NCI-H2081 treated with DMSO at 0.1 percent for 48 hours (cell line): ENCODE measurements at regions not wholly inside any gene's neighbourhood (a gene's known extent, or its start where the extent isn't known, plus 50 kb on each side); places are given as distances from the start of the nearest gene placed in this dataset.
"Not testable (repeated sequence)": the region's sequence is repeated elsewhere in the genome, so short reads cannot be mapped to it uniquely, and the experiment has no call there.

Experiments used
- DNase-seq: peaks from one replicate; lab custom pipeline; 2025; lab: John Stamatoyannopoulos, UW

DNA sequence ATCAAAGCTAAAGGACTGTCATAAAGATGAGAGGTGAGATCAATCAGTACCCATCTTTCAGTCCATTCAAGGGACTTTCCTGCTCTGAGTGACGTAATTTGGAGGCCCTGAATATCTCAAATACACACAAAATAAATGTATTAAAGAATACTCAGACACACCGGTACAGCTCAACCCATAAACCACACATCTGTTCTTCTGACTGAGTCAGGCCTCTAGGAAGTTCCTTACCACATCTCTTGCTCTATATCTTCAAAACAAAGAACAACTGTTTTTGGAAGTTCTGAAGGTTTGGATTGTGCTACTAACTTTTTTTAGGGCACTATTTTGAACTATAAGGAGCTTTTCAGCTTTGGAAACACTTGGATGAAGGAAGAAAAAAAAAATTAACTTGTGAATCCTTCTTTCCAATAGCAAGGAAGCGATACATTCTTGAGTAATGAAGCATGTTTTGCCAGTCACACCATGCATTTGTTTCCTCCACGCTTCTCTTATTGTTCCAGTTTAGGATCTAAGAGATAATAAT, 866.5 kb upstream of the VRK2 start:
- DNase-seq: no peak

DNA sequence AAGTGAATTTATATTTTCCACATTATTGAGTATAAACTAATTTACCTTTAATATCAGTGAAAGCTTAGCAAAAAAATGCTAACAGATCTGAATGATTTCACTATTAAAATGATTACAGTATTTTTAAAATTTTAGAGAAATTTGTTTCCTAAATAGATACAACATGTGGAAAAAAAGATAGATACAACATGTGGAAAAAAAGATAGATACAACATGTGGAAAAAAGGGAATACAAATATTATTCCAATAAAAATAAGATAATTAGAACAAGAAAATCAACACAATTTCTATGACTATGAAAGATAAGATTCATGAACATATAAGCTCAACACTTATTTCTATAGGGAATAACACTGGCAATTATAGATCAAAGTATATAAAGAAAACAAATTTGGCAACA, 865.9 kb upstream of the VRK2 start:
- no peak for DNase-seq

DNA sequence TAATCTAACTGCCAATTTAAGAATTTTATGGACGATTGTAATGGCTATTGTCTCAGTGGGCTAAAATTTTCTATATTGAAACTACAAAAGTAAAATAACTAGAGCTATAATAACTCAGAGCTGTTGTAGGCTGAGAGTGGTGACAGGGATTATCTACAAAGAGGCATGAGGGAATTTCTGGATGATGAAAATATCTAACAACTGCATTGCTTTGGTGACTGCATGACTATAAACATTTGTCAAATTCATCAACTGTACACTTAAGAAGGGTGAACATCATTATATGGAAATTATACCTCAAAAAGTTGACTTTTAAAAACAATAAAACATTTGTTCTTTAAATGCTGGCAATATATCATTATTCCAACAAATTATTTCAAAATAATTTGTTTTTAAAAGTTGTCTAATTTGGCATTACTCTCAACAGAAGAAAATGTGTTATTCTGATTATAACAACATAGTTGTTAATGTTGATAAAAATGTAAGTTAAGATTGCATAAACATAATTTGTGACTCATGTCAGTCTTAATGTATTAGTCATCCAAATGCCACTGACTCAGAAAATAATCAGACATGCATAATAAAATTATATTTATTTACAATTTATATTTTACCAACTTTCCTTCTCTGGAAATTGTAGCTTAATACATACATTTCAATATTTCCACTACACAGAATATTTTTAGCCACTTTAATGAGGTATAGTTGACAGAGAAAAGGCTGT, 865.1 kb upstream of the VRK2 start:
- no peak for DNase-seq

DNA sequence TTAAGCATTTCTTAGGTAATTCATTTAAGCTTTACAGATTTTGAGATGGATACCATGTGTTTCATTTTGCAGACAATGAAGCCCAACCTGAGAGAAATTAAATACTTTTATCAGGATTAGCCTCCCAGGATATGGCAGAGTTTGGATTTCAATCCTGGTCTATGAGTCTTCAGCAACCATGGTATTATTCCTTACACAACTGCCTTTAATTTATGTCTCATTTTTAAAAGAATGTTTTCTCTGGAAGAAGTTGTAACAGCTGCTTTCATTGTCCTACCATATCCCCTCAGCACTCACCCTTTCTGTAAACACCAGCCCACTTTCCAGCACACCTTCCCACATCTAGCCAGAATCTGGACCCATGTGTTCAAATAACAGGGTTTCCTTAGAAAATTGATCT, 863.7 kb upstream of the VRK2 start:
- no peak for DNase-seq

DNA sequence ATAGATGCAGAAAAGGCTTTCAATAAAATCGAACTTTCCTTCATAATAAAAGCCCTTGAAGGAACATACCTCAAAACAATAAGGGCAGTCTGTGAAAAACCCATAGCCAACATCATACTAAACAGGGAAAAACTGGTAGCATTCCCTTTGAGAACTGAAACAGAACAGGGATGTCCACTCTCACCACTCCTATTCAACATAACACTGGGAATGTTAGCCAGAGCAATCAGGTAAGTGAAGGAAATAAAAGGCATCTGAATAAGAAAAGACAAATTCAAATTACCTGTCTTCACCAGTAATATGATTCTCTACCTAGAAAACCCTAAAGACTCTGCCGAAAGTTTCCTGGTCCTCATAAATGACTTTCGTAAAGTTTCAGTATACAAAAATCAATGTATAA, 861.0 kb upstream of the VRK2 start:
- DNase-seq: no peak

DNA sequence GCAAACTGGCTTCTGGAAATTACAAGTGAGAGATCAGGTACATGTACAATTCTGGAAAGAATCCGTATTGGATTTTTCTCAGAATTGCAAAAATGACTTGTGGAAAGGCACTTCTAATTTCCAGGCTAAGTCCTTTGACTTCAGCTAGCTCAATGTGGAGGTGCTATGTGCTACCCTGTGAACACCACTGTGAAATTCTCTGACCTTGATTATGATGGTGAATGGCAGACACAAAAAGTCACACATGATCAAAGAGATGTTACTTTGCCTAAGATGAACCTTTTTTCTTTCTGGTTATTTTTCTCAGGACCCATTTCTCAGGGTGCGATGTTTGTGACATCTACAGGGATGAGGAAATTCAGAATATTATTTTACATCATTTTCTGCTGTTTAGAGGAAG, 856.6 kb upstream of the VRK2 start:
- DNase-seq: no peak

DNA sequence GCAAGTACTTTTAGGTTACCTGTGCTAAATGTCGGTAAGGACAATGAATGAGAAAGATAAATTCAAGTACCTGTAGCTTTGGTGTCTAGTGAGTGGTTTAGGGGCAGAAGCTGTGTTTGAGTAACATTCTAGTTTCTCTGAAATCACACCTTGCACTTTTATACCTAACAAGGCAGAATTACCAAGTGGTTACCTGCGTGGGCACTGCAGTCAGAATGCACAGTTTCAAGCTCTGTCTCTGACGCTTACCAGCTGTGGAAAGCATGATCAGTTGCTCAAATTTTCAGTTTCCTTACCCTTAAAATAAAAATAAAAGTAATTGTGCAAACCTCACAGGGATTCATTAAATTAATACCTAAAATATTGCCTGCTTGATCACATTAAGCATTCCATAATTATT, 846.9 kb upstream of the VRK2 start:
- DNase-seq: no peak

DNA sequence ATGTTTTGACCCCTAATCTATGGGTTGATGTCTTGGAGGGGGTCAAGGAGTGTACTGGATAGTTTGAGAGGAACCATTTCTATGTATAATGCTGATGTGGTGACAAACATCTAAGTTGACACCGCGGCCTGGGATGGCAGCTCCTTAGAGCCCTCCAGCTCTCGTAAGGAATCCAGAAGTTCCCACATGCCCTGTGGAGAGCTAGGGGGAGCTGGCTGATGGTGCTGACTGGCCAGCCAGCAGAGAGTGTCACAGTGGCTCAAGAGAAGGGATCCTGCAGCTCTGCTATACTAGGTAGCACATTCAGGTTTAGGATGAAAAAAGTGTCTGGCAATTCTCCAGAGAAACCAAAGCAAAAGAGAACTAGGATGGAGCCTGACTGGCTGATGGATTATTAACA, 842.2 kb upstream of the VRK2 start:
- no peak for DNase-seq

DNA sequence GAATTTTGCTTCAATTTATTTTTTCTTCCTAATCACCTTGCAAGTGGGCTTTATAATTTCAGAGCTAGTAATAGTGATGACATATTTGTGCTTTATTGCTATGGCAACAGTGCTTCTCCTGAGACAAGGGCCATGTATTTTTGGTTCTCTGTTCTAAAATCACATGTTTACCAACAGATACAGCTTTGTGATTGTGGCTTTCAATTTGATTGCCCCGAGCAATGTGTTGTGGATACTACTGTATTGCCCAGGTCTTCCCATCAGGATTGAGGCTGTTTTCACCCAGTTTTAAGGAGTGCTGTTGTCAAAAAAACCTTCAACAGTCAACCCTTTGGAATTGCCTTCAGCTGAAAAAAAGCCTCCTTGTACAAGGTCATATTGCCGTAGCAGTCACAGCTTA, 841.4 kb upstream of the VRK2 start:
- DNase-seq: no peak

DNA sequence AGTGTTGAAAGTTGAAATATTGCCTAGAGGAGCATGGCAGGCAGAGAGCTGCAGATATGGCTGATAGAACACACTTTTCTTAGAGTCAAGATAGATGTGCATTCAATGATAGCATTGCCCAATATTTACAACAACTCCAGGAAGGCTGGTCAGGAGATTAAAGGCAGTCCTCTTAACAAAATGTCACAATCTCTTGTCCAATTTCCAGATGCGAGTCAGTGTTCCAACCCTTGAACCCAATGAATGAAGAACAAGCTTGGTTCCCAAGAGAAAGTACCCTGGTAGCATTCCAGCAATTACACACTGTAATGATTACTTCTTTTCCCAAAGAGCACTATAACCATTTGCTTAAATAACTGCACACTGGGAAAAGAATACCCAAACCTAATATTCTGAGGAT, 839.4 kb upstream of the VRK2 start:
- DNase-seq: no peak

DNA sequence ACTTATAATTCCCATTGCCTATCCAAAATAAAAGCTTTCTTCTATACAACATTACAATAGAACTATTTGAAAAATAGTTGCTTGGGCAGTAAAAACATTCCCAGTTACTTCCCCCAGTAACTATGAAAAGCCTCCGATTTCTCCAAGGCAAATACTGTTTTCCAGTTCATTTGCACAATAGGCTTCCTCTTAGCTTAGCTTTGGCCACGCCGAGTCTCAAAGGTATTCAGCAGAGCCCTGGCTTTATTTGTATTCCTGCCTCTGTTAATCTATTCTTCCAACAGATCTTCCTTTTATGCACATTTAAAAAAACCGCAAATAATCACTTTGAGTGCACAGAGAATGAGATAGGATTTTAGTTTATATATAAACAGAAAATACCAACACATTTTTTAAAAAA, 836.8 kb upstream of the VRK2 start:
- no peak for DNase-seq

DNA sequence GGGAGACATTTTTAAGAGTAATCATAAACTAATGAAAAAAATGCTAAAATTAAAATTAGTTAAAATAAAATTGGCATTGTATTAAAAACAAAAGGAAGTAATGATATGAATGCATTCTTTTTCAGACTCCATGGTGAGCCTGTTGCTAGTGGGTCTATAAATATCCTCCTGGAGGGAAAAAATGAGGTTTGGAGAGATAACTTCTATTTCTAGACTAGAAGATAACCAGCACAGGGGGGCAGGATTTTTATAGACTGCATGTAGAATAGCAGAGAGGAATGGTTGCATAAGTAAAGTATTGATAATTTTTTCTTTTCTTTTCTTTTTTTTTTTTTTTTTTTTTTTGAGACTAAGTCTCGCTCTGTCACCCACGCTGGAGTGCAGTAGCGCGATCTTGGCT, 835.8 kb upstream of the VRK2 start:
- DNase-seq: no peak

DNA sequence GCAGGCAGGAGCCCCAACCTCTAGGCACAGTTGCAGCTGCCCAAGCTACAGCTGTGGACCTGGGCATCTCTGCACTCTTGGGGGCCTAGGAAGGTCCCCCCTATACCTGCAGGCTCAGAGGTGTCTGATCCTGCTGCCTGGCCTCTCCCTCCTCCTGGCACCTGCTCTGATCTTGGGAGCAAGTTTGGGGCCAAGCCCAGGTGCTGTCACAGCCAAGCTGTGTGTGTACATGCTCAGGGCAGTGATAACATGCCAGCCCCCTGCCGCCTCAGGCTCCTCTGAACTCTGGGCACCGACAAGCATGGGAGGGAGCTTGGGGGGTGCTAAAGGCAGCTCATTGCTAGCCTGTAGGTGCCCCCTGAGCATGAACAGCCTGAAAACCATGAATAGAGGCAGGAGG, 829.6 kb upstream of the VRK2 start:
- DNase-seq: no peak

DNA sequence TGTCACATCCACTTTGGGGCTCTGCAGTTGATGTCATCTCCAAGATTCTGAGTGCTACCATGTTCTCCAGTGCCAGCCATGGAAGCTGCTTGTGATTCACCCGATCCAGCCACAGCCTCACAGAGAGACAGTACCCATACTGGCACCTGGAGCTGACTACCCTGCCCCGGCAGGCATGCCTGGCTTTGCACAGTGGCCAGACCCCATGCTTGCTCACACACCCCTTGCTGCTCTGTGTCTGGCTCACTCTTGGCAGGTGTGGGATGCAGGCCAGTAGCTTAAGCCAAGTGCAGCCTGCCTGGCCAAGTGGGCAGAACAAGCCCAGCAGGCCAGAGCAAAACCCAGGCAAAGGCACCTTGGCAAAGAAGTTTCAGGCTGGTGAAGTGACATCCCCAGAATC, 828.4 kb upstream of the VRK2 start:
- no peak for DNase-seq

DNA sequence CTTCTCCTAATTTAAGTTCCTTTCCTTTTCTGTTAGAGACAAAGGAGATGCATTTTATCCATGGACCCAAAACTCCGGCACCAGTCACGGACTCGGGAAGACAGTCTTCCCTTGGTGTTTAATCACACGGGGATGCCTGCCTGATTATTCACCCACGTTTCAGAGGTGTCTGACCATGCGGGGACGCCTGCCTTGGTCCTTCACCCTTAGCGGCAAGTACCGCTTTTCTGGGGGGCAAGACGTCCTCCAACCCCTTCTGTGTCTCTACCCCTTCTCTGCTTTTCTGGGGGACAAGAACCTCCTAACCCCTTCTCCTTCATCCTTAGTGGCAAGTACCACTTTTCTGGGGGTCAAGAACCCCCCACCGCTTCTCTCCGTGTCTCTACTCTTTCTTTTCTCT, 816.9 kb upstream of the VRK2 start:
- not testable (repeated sequence) for DNase-seq

DNA sequence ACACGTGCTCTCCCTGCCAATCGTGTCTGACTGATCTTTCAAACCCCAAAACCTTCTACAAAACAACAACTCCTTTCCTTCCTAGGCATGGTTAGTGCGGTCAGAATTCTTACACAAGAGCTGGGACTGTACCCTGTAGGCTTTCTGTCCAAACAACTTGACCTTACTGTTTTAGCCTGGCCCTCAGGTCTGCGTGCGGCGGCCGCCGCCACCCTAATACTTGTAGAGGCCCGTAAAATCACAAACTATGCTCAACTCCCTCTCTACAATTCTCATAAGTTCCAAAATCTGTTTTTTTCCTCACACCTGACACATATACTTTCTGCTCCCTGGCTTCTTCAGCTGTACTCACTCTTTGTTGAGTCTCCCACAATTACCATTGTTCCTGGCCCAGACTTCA, 814.3 kb upstream of the VRK2 start:
- DNase-seq: not testable (repeated sequence)

DNA sequence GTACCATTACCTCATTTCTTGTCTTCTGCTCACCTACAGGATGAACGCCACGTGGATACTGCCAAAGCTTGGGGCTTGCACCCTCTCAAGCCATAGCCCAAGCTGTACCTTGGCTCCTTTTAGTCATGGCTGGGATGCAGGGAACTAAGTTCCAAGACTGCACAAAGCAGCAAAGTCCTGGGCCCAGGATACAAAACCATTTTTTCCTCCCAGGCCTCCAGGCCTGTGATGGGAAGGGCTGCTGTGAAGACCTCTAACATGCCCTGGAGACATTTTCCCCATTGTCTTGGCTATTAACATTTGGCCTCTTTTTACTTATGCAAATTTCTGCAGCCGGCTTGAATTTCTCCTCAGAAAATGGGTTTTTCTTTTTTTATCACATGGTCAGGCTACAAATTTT, 795.1 kb upstream of the VRK2 start:
- not testable (repeated sequence) for DNase-seq

DNA sequence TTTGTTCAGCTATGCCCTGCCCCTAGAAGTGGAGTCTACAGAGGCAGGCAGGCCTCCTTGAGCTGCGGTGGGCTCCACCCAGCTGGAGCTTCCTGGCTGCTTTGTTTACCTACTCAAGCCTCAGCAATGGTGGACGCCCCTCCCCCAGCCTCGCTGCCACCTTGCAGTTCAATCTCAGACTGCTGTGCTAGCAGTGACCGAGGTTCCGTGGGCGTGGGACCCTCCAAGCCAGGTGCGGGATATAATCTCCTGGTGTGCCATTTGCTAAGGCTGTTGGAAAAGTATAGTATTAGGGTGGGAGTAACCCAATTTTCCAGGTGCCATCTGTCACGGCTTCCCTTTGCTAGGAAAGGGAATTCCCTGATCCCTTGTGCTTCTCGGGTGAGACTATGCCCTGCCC, 770.2 kb upstream of the VRK2 start:
- DNase-seq: not testable (repeated sequence)

DNA sequence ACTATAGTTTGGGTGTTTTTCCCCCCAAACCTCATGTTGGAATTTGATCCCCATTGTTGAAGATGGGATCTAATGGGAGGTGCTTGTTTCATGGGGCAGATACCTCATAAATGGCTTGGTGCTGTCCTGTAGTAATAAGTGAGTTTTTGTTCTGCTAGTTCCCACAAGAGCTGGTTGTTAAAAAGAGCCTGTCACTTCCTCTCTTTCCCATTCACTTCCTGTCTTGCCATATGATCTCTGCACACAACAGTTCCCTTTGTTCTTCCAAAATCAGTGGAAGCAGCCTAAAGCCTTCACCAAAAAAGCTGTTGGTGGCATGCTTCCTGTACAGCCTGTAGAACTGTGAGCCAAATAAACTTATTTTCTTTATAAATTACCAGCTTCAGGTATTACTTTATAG, 768.2 kb upstream of the VRK2 start:
- DNase-seq: no peak

DNA sequence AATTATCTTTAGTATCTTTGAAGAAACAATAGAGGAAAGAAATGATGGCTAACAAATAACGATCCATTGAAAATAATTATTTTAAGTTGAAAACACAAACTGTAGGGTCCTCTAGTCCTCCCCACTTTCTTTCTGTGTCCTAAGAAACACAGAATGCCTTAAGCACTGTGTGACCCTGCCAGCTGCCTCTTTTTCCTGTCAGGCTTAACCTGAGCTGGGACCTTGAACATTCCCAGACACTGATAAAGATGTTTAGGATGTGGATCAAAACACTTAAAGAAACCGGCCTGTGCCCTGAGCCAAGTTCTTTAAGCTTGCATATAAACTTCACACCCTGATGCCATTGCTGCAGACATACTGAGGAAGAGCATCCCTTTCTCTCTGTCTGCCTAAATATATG, 755.4 kb upstream of the VRK2 start:
- DNase-seq: no peak

DNA sequence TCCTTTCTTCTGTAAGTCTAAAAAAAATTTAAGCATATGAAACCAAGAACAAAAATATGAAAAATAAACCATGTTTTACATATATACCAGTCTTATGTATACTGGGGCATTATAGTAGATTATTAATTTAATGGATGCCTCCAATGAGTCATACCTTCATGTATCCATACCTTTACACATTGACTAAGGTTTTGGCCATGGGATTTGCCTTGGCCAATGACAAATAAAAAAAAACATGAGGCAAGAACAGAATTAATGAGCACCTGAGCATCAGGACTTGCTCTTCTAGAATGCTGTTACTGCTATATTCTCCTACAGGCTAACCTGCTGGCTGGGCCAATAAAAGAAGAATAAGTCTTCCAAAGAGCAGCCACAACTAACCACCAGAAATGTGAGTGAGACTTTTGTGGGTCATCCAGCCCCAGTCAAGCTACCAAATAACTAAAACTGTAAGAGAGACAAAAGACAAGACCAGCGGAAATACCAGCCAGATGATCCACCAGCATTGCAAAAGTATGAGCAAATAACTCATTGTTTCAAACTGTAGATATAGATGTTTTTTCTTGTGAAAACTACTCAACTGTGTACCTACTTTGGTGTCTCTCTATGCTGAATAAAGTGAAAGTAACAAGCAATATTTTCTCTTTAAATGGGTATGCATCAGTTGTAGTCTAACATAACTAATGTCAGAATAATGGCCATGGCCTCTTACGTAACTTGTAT, 749.6 kb upstream of the VRK2 start:
- no peak for DNase-seq

DNA sequence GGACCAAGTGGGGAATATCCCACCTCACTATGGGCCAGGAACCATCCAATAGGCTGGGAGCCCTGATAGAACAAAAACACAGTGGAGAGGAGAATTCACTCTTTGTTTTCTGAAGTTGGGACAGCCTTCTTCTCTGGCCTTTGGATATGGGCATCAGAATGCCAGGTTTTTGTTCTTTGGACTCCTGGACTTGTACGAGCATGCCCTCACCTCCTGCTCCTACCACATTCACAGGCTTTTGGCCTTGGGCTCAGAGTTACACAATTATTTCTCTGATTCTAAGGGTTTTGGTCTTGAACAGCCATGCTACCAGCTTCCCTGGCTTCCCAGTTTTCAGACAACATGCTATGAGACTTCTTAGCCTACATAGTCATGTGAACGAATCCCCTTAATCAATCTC, 732.9 kb upstream of the VRK2 start:
- no peak for DNase-seq

DNA sequence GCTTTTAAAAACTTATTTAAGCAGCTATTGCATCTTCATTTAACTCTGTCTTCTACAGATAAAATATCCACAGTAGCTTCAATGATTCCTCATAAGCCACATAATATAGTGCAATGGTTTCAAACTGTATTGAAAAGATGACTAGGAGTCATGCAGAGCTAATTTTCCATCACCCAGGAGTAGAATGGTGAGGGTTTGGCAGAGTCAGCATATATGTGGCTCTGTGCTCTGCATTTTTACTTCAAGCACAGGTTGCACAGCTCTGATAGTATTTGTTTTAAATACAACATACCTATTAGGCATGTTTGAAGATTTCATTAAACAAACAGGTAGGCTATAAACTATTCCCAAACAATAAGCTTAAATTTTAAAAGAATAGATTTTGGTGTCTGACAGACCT, 731.9 kb upstream of the VRK2 start:
- no peak for DNase-seq

DNA sequence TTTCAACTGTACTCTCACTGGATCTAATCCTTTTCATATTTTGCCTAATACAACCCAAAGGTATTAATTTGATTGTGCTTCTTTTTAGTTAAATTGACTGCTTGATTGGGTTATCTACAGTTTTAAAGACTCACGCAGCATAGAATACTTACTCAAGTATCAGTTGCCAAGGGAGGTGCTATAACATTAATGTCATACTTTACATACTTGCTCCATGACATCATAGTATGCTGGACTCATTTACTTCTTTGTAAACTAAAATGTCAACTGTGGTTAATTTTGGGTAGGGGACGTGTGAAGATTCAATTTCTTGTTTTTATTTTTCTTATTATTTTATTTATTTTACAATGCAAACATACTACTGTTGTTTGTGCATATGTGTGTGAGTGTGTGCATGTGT, 716.2 kb upstream of the VRK2 start:
- DNase-seq: no peak
